GM12875 (cell line): ENCODE measurements at regions not wholly inside any gene's neighbourhood (a gene's known extent, or its start where the extent isn't known, plus 50 kb on each side); places are given as distances from the start of the nearest gene placed in this dataset.

Experiments
- H3K4me3 ChIP-seq: one replicate; pipeline ENCODE4 v1.5.1; 2011; ENCODE audit warnings: low read depth, low read length, control low read depth
- TF ChIP-seq, protein P1 (sequence below): IDR thresholded peaks from 2 replicates; pipeline ENCODE4 v1.5.1; 2011; ENCODE audit warnings: low read depth, mild to moderate bottlenecking, control low read depth, inconsistent platforms, low read length, moderate library complexity, borderline replicate concordance; ENCODE audit not compliant: insufficient read depth

DNA sequence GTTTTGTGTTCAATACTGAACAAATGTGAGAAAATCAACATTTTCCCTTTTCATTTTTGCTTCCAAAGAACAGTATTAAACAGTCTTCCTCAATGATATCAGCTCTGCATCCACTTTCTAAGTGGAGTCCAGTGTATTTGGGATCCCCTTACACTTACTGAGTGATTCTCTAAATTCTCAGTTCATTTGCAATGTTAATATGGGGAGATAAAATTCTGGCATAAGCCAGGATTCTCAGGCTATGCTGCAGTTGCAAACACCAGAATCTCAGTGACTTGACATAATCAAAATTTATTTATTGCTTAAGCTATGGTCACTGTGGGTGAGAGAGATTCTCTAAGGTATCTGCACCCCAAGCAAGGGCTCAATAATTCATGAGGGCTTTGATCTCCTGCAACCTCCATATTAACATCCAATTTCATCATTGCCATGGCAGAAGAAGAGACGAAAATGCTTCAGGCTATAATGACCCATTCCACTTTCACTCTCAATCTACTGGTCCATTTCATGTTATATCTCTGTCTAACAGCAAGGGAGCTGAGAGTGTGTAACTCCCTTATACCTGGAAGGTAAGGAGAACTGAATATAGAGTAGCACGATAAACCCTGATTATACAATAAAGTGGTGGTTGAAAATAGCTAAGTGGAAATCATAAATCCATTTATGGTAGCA lies 64.1 kb upstream of the CARD18 start:
- TF ChIP-seq, protein P1, sequence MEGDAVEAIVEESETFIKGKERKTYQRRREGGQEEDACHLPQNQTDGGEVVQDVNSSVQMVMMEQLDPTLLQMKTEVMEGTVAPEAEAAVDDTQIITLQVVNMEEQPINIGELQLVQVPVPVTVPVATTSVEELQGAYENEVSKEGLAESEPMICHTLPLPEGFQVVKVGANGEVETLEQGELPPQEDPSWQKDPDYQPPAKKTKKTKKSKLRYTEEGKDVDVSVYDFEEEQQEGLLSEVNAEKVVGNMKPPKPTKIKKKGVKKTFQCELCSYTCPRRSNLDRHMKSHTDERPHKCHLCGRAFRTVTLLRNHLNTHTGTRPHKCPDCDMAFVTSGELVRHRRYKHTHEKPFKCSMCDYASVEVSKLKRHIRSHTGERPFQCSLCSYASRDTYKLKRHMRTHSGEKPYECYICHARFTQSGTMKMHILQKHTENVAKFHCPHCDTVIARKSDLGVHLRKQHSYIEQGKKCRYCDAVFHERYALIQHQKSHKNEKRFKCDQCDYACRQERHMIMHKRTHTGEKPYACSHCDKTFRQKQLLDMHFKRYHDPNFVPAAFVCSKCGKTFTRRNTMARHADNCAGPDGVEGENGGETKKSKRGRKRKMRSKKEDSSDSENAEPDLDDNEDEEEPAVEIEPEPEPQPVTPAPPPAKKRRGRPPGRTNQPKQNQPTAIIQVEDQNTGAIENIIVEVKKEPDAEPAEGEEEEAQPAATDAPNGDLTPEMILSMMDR: no peak
- no peak overlapping the region for H3K4me3 ChIP-seq

DNA sequence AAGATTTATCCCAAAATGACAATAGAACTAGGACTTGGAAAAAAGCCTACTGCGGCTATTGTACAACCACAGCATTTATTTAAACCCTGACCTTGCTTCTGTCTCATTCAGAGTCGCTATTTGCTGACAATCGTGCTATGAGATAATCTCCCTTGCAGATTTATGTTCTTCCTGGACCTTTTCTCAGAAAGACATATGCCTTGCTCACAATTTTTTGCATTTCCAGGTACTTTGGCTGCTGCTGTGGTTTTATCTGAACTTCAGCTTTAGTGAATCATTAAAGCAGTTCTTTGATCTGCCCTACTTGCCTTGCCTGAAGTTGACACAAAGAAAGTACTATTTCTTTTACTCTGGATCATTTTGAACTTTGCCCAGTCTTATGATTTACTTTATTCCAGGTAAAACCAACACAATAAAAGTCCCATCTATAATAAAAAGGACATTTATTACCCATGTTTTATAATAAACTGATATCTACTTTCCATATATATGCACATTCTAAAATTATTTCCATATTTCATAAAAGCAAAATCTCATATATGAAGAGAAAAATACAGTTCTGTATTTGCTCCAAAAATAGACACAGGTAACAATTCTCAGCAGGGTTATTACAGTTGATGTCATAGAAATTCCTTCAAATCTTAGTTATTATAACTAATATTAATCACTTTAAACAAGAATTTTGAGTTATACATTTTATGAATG lies 63.4 kb upstream of the CARD18 start:
- H3K4me3 ChIP-seq: no peak overlapping the region
- TF ChIP-seq, protein P1: no peak

DNA sequence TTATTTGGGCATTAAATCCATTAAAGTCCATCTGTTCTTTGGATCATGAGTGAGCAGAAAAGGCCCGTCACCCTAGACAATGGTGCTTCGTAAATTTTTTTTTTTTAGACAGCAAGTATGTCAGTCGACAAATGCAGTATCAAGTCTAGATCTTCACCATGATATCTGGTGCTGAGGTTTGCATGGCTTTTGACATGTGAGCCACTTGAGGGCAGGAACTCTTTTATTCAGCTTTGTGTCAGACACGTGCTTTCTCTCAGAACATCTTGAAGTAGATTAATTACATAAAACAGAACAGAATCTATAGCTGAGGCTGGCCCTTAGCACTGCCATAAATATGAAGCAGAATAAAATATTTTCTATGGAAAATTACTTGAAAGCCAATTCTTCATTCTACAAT lies 62.9 kb upstream of the CARD18 start:
- TF ChIP-seq, protein P1: no peak
- no peak overlapping the region for H3K4me3 ChIP-seq

DNA sequence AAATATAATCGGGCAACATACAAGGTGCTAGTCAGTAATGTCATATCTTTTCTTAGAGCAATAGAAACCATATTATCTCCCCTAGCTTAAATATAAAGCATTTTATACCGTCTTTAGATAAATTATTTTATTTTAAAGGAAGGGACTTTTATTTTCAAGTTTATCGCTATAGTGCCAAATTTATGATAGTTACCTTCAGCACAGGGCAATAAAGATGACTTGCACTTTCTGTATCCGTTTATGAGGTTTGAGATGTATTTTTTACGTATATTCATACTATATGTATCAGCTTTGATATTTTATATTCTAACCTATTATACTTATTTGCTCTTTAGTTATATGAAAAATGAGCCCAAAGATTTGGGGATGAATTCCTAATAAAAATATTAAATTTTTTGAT lies 61.6 kb upstream of the CARD18 start:
- TF ChIP-seq, protein P1: no peak
- no peak overlapping the region for H3K4me3 ChIP-seq

DNA sequence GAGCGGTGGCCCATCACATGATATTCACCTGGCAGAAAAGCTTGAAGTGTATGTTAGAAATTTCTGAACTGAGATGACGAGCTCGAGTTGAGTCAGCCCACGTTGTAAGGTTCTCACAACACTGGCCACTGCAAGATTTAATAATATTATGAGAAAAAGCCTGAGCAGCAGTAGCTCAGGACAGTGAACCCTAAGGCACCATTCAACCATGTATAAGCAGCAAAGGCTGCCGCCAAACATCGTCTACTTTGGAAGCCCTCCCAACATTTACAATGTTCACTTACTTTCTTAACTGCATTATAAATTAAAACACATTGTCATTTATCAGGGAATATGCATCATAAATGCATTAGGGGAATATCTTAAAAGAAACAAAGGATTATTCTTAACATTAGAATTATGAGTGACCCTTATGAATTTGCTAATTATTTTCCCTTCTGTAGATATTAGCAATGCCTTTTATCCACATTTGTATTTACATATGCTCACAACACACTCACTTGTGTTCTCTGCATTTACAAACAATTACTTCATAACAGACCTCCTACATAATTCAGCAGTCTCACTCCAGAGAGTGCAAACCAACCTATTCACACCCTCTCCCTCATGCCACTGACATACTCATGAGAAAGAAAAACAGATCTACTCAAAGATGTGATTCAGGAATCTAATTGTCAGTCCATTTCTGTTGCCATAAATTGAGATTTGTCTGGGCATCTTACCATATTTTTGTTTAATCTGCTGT lies 57.7 kb upstream of the CARD18 start:
- TF ChIP-seq, protein P1: no peak
- H3K4me3 ChIP-seq: no peak overlapping the region

DNA sequence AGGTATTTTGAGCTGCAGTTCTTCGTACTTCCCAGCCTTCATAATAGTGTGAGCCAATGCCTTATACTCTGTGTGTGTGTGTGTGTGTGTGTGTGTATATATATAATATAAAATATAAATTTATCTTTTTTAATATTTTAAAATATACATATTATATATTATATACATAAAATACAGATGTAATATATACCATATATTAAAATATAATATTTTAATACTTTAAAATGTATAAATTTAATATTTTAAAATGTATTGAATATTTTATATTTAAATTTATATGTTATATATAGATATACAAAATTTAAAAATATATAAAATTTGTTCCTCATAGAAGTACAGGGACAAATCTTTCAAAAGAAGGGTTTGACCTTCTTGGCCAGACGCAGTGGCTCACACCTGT lies 53.7 kb upstream of the CARD18 start:
- no peak overlapping the region for H3K4me3 ChIP-seq
- TF ChIP-seq, protein P1: no peak
